ENCODE measurements at regions not wholly inside any gene's neighbourhood (a gene's known extent, or its start where the extent isn't known, plus 50 kb on each side); places are given as distances from the start of the nearest gene placed in this dataset.
"Not testable (repeated sequence)": the region's sequence is repeated elsewhere in the genome, so short reads cannot be mapped to it uniquely, and the experiment has no call there.

- Mint-ChIP-seq H3K27ac (no peak overlapping the region), H3K36me3 (ENCODE audit: low read depth) (no peaks in the 10 kb centered on the region), H3K4me3 (no peak overlapping the region), H3K4me1 (ENCODE audit: low read depth) (no peaks in the 10 kb centered on the region), H3K27me3 (no peaks in the 10 kb centered on the region), H3K9me3 (peaks cover 12% of the 10 kb centered on the region)
- no peak for ATAC-seq
- TF ChIP-seq CTCF (IDR thresholded peaks at IDR 0.05), result no peak
- POLR2A ChIA-PET, result no interaction called here
- CTCF ChIA-PET, result no interaction called here
- intact Hi-C loops (cut with micrococcal nuclease), result no loop called here
- no peak for DNase-seq
Measured at GRCh38 chr14:28245216-28245615, 521.4 kb upstream of the FOXG1 start.

GRCh38 chr14:28247491-28247890, 519.1 kb upstream of the FOXG1 start:
- Mint-ChIP-seq H3K27me3 (no peaks in the 10 kb centered on the region), H3K4me1 (ENCODE audit: low read depth) (no peaks in the 10 kb centered on the region), H3K36me3 (ENCODE audit: low read depth) (no peaks in the 10 kb centered on the region), H3K4me3 (no peak overlapping the region), H3K27ac (no peak overlapping the region), H3K9me3 (peaks cover 16% of the 10 kb centered on the region)
- CTCF ChIA-PET, result no interaction called here
- DNase-seq (no peak), ATAC-seq (no peak)
- intact Hi-C loops (cut with micrococcal nuclease), result no loop called here
- POLR2A ChIA-PET, result no interaction called here
- TF ChIP-seq CTCF (IDR thresholded peaks at IDR 0.05), result no peak

- H3K27me3 Mint-ChIP-seq; intact Hi-C loops (cut with micrococcal nuclease); H3K4me1 Mint-ChIP-seq (ENCODE audit: low read depth); ATAC-seq; H3K36me3 Mint-ChIP-seq (ENCODE audit: low read depth); H3K4me3 Mint-ChIP-seq; POLR2A ChIA-PET; DNase-seq; CTCF ChIA-PET; H3K27ac Mint-ChIP-seq: not testable (repeated sequence)
- H3K9me3 Mint-ChIP-seq, result peaks cover 17% of the 10 kb centered on the region
Measured at GRCh38 chr14:28252124-28252523, 514.5 kb upstream of the FOXG1 start.

- H3K9me3 Mint-ChIP-seq, result peaks cover 8% of the 10 kb centered on the region
- no peaks in the 10 kb centered on the region for H3K27me3 Mint-ChIP-seq
- no peak overlapping the region for H3K4me3 Mint-ChIP-seq
- DNase-seq, result no peak
- no peak for ATAC-seq
- POLR2A ChIA-PET, result no interaction called here
- no peak for TF ChIP-seq CTCF (IDR thresholded peaks at IDR 0.05)
- H3K27ac Mint-ChIP-seq, result no peak overlapping the region
- H3K4me1 Mint-ChIP-seq (ENCODE audit: low read depth), result no peaks in the 10 kb centered on the region
- intact Hi-C loops (cut with micrococcal nuclease), result no loop called here
- CTCF ChIA-PET, result no interaction called here
- no peaks in the 10 kb centered on the region for H3K36me3 Mint-ChIP-seq (ENCODE audit: low read depth)
Measured at GRCh38 chr14:28254768-28255167, 511.8 kb upstream of the FOXG1 start.

GRCh38 chr14:28264306-28264705, 502.3 kb upstream of the FOXG1 start:
- ChIA-PET CTCF (no interaction called here), POLR2A (no interaction called here)
- Mint-ChIP-seq H3K4me1 (ENCODE audit: low read depth) (no peaks in the 10 kb centered on the region), H3K27me3 (no peaks in the 10 kb centered on the region), H3K36me3 (ENCODE audit: low read depth) (no peaks in the 10 kb centered on the region), H3K4me3 (no peak overlapping the region), H3K27ac (no peak overlapping the region), H3K9me3 (peaks cover 29% of the 10 kb centered on the region)
- TF ChIP-seq CTCF (IDR thresholded peaks at IDR 0.05), result no peak
- DNase-seq, result no peak
- intact Hi-C loops (cut with micrococcal nuclease), result no loop called here
- no peak for ATAC-seq

- peaks cover 21% of the 10 kb centered on the region for H3K9me3 Mint-ChIP-seq
- H3K36me3 Mint-ChIP-seq (ENCODE audit: low read depth), result no peaks in the 10 kb centered on the region
- intact Hi-C loops (cut with micrococcal nuclease), result no loop called here
- H3K4me1 Mint-ChIP-seq (ENCODE audit: low read depth), result no peaks in the 10 kb centered on the region
- no peak for DNase-seq
- ChIA-PET POLR2A (no interaction called here), CTCF (no interaction called here)
- no peaks in the 10 kb centered on the region for H3K27me3 Mint-ChIP-seq
- no peak for ATAC-seq
- TF ChIP-seq CTCF (IDR thresholded peaks at IDR 0.05), result no peak
- H3K4me3 Mint-ChIP-seq, result no peak overlapping the region
- no peak overlapping the region for H3K27ac Mint-ChIP-seq
Measured at GRCh38 chr14:28272270-28272669, 494.3 kb upstream of the FOXG1 start.

All from activated CD8-positive, alpha-beta T cell treated with anti-CD3 and anti-CD28 coated beads for 36 hours (primary cell).